Neural cell (in vitro differentiated cells): ENCODE measurements at regions not wholly inside any gene's neighbourhood (a gene's known extent, or its start where the extent isn't known, plus 50 kb on each side); places are given as distances from the start of the nearest gene placed in this dataset.

Source experiments
- H2AFZ ChIP-seq: fragments of 200-600, 300-800 bp; sonication (generic), shearing (Covaris generic); 2 replicates; pipeline ENCODE4 v1.6.0; 2014; ENCODE audit warnings: low read depth, mild to moderate bottlenecking, antibody characterized with exemption, low read length, moderate library complexity
- H3F3A ChIP-seq: fragments of 200-600 bp; shearing (Covaris generic); 2 replicates; pipeline ENCODE4 v1.6.1; 2016; ENCODE audit warnings: mild to moderate bottlenecking, moderate library complexity, mixed read lengths, antibody characterized with exemption, low read length; ENCODE audit not compliant: insufficient read depth, poor library complexity, severe bottlenecking
- H3K27ac ChIP-seq: fragments of 200-600, 300-800 bp; sonication (generic), shearing (Covaris generic); 2 replicates; pipeline ENCODE4 v1.5.1; 2014; ENCODE audit warnings: mild to moderate bottlenecking, low read length, moderate library complexity
- H3K27me3 ChIP-seq: fragments of 300-800, 200-600 bp; sonication (generic), shearing (Covaris generic); 2 replicates; pipeline ENCODE4 v1.6.0; 2014; ENCODE audit warnings: mild to moderate bottlenecking, low read depth, low read length, moderate library complexity; ENCODE audit not compliant: insufficient read depth
- H3K36me3 ChIP-seq: fragments of 300-800, 200-600 bp; sonication (generic), shearing (Covaris generic); 2 replicates; pipeline ENCODE4 v1.5.1; 2014; ENCODE audit warnings: mild to moderate bottlenecking, antibody characterized with exemption, low read length, moderate library complexity; ENCODE audit not compliant: insufficient read depth
- H3K4me2 ChIP-seq: fragments of 300-800, 200-600 bp; sonication (generic), shearing (Covaris generic); 2 replicates; pipeline ENCODE4 v1.6.0; 2014; ENCODE audit warnings: mild to moderate bottlenecking, low read length
- H3K4me3 ChIP-seq: fragments of 300-800, 200-600 bp; sonication (generic), shearing (Covaris generic); 2 replicates; pipeline ENCODE4 v1.5.1; 2014; ENCODE audit warnings: mild to moderate bottlenecking, low read length, moderate library complexity
- H3K79me2 ChIP-seq: fragments of 200-600 bp; shearing (Covaris generic); replicated peaks from 2 replicates; pipeline ENCODE4 v1.6.0; 2014; ENCODE audit warnings: mild to moderate bottlenecking, low read length, moderate library complexity; ENCODE audit not compliant: insufficient read depth
- H3K9ac ChIP-seq: fragments of 300-800, 200-600 bp; sonication (generic), shearing (Covaris generic); 2 replicates; pipeline ENCODE4 v1.6.1; 2016; ENCODE audit warnings: mild to moderate bottlenecking, low read length, mixed read lengths
- H3K9me2 ChIP-seq: fragments of 200-600 bp; shearing (Covaris generic); 2 replicates; pipeline ENCODE4 v1.6.1; 2016; ENCODE audit warnings: mild to moderate bottlenecking, low read length, mixed read lengths; ENCODE audit not compliant: insufficient read depth
- H3K9me3 ChIP-seq: fragments of 200-600, 300-800 bp; sonication (generic), shearing (Covaris generic); 2 replicates; pipeline ENCODE4 v1.6.1; 2016; ENCODE audit warnings: mild to moderate bottlenecking, mixed run types, low read length, moderate library complexity, mixed read lengths
- H4K20me1 ChIP-seq: fragments of 200-600 bp; shearing (Covaris generic); 2 replicates; pipeline ENCODE4 v1.6.1; 2016; ENCODE audit warnings: mild to moderate bottlenecking, mixed run types; ENCODE audit not compliant: insufficient read depth
- EP300 ChIP-seq: fragments of 450-650 bp; conservative IDR thresholded peaks from 2 replicates; pipeline ENCODE4 v1.6.1; 2014; ENCODE audit warnings: antibody characterized with exemption, mild to moderate bottlenecking, moderate library complexity; ENCODE audit not compliant: poor library complexity, severe bottlenecking
- EZH2 ChIP-seq: fragments of 200-600, 300-800 bp; shearing (Covaris generic), sonication (generic); IDR thresholded peaks from 2 replicates; pipeline ENCODE4 v1.6.1; 2014; ENCODE audit warnings: antibody characterized with exemption, low read length, borderline replicate concordance, mild to moderate bottlenecking; ENCODE audit not compliant: insufficient read depth, poor library complexity, severe bottlenecking
- MXI1 ChIP-seq: fragments of 450-650 bp; conservative IDR thresholded peaks from 2 replicates; pipeline ENCODE4 v1.6.1; 2014; ENCODE audit warnings: antibody characterized with exemption, mild to moderate bottlenecking; ENCODE audit not compliant: poor library complexity, severe bottlenecking
- POLR2AphosphoS5 ChIP-seq: IDR thresholded peaks from 2 replicates; pipeline ENCODE4 v1.6.1; 2012
- RAD21 ChIP-seq: fragments of 450-650 bp; conservative IDR thresholded peaks from 2 replicates; pipeline ENCODE4 v1.6.1; 2014; ENCODE audit warnings: antibody characterized with exemption, mild to moderate bottlenecking, moderate library complexity
- SMC3 ChIP-seq: fragments of 450-650 bp; conservative IDR thresholded peaks from 2 replicates; pipeline ENCODE4 v1.6.1; 2014; ENCODE audit warnings: antibody characterized with exemption, mild to moderate bottlenecking, moderate library complexity; ENCODE audit not compliant: poor library complexity
- TAF1 ChIP-seq: IDR thresholded peaks from 2 replicates; pipeline ENCODE4 v1.6.1; 2012; ENCODE audit warnings: low read depth
- TF ChIP-seq, protein P1 (sequence below): fragments of 450-650 bp; IDR thresholded peaks from 2 replicates; pipeline ENCODE4 v1.5.1; 2014; ENCODE audit warnings: antibody characterized with exemption, mild to moderate bottlenecking, moderate library complexity; ENCODE audit not compliant: poor library complexity, severe bottlenecking
- TF ChIP-seq, protein P2 (sequence below): IDR thresholded peaks from 2 replicates; pipeline ENCODE4 v1.6.1; 2012; ENCODE audit warnings: borderline replicate concordance

DNA sequence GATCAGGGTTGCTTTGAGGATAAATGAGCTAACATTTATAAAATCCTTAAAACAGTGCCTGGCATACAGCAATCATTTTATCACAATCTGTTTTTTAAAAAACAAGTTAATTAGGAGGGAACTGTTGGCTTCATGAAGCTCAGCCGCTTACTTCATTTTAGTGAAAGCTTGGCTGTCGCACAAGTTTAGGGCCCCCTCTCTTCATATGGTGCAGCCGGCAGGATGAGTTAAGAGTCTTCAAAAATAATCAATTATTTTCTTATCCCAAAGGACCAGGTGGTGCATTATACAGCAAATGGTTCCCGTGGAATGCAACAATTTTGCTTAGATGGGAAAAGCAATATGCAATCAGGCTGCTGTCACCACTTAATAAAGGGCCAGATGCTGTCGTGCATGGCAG lies 57.4 kb upstream of the PROKR2 start:
- H3K9me2 ChIP-seq: no peaks in the 10 kb centered on the region
- no peak overlapping the region for H3K27ac ChIP-seq
- H3K9me3 ChIP-seq: no peaks in the 10 kb centered on the region
- H3K9ac ChIP-seq: no peak overlapping the region
- no peak for TF ChIP-seq POLR2AphosphoS5
- TF ChIP-seq, protein P1, sequence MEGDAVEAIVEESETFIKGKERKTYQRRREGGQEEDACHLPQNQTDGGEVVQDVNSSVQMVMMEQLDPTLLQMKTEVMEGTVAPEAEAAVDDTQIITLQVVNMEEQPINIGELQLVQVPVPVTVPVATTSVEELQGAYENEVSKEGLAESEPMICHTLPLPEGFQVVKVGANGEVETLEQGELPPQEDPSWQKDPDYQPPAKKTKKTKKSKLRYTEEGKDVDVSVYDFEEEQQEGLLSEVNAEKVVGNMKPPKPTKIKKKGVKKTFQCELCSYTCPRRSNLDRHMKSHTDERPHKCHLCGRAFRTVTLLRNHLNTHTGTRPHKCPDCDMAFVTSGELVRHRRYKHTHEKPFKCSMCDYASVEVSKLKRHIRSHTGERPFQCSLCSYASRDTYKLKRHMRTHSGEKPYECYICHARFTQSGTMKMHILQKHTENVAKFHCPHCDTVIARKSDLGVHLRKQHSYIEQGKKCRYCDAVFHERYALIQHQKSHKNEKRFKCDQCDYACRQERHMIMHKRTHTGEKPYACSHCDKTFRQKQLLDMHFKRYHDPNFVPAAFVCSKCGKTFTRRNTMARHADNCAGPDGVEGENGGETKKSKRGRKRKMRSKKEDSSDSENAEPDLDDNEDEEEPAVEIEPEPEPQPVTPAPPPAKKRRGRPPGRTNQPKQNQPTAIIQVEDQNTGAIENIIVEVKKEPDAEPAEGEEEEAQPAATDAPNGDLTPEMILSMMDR: no peak
- no peak for TF ChIP-seq EP300
- TF ChIP-seq, protein P2, sequence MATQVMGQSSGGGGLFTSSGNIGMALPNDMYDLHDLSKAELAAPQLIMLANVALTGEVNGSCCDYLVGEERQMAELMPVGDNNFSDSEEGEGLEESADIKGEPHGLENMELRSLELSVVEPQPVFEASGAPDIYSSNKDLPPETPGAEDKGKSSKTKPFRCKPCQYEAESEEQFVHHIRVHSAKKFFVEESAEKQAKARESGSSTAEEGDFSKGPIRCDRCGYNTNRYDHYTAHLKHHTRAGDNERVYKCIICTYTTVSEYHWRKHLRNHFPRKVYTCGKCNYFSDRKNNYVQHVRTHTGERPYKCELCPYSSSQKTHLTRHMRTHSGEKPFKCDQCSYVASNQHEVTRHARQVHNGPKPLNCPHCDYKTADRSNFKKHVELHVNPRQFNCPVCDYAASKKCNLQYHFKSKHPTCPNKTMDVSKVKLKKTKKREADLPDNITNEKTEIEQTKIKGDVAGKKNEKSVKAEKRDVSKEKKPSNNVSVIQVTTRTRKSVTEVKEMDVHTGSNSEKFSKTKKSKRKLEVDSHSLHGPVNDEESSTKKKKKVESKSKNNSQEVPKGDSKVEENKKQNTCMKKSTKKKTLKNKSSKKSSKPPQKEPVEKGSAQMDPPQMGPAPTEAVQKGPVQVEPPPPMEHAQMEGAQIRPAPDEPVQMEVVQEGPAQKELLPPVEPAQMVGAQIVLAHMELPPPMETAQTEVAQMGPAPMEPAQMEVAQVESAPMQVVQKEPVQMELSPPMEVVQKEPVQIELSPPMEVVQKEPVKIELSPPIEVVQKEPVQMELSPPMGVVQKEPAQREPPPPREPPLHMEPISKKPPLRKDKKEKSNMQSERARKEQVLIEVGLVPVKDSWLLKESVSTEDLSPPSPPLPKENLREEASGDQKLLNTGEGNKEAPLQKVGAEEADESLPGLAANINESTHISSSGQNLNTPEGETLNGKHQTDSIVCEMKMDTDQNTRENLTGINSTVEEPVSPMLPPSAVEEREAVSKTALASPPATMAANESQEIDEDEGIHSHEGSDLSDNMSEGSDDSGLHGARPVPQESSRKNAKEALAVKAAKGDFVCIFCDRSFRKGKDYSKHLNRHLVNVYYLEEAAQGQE: no peak
- TF ChIP-seq SMC3: no peak
- TF ChIP-seq EZH2: no peak
- TF ChIP-seq RAD21: no peak
- no peak for TF ChIP-seq MXI1
- TF ChIP-seq TAF1: no peak
- no peaks in the 10 kb centered on the region for H3F3A ChIP-seq
- no peak overlapping the region for H3K4me2 ChIP-seq
- no peak overlapping the region for H3K4me3 ChIP-seq
- H3K36me3 ChIP-seq: no peaks in the 10 kb centered on the region
- peaks cover 8% of the 10 kb centered on the region for H3K27me3 ChIP-seq
- no peak overlapping the region for H2AFZ ChIP-seq
- no peaks in the 10 kb centered on the region for H3K79me2 ChIP-seq
- no peaks in the 10 kb centered on the region for H4K20me1 ChIP-seq

DNA sequence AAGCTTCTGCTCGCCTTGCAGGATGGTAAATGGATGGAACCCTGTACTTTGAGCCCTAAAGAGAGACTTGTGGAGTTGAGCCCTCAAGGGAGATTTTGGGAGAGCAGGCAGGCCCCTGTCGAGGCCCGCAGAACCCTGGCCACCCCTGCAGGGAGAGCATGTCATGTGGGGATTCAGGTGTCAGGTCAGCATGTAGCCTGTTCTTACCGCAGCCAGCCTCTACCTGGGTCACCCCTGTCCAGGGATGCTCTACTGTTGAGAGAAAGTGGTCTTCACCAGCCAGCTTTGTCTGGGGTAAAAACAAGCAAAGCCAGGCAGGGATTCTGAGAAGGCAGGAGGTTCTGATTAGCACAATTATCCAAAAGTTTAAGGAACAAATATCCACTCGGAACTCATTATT lies 55.6 kb upstream of the PROKR2 start:
- Histone ChIP-seq H3K36me3 (no peaks in the 10 kb centered on the region), H3K79me2 (no peaks in the 10 kb centered on the region), H3F3A (no peaks in the 10 kb centered on the region), H3K4me3 (no peak overlapping the region), H3K27me3 (peaks cover 4% of the 10 kb centered on the region), H3K9me2 (no peaks in the 10 kb centered on the region), H2AFZ (no peak overlapping the region), H3K4me2 (no peak overlapping the region), H3K9ac (no peak overlapping the region), H4K20me1 (no peaks in the 10 kb centered on the region), H3K27ac (no peak overlapping the region), H3K9me3 (no peaks in the 10 kb centered on the region)
- TF ChIP-seq MXI1 (no peak), POLR2AphosphoS5 (no peak)
- TF ChIP-seq, protein P1: no peak
